Fibroblast of peridontal ligament (primary cell): ENCODE measurements at regions not wholly inside any gene's neighbourhood (a gene's known extent, or its start where the extent isn't known, plus 50 kb on each side); places are given as distances from the start of the nearest gene placed in this dataset.
"Not testable (repeated sequence)": the region's sequence is repeated elsewhere in the genome, so short reads cannot be mapped to it uniquely, and the experiment has no call there.

Experiments
- DNase-seq: peaks from one replicate; pipeline ENCODE4 v3.0.0-alpha.2; 2010; ENCODE audit errors: extremely low read depth

DNA sequence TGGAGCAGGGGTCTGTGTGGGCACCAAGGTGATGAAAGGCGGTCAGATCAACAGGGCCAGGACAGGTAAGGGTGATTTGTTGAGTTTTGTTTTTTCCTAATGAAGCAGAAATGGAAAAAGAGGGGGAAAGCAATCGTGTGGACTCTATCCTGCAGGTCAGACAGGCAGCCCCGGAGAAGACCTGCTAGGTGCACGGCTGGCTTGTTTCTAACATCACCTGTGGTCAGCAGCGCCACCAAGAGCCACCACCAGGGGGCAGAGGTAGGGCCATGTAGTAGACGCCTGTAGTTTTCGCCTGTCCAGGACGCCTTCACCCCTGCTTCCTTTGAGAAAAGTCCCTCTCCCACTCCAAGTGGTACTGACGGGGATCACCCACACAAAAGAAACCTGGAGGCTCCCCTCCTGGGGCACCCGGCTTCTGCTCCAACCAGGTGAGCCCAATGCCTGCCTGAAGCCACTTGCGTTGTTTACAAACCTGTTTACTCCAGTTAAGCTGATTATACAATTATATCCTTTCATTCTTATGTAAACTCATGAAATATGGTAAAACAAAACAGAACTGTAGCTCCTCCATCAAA is 54.2 kb upstream of the SEC14L1 start:
- peak; percentile 76 for DNase-seq

DNA sequence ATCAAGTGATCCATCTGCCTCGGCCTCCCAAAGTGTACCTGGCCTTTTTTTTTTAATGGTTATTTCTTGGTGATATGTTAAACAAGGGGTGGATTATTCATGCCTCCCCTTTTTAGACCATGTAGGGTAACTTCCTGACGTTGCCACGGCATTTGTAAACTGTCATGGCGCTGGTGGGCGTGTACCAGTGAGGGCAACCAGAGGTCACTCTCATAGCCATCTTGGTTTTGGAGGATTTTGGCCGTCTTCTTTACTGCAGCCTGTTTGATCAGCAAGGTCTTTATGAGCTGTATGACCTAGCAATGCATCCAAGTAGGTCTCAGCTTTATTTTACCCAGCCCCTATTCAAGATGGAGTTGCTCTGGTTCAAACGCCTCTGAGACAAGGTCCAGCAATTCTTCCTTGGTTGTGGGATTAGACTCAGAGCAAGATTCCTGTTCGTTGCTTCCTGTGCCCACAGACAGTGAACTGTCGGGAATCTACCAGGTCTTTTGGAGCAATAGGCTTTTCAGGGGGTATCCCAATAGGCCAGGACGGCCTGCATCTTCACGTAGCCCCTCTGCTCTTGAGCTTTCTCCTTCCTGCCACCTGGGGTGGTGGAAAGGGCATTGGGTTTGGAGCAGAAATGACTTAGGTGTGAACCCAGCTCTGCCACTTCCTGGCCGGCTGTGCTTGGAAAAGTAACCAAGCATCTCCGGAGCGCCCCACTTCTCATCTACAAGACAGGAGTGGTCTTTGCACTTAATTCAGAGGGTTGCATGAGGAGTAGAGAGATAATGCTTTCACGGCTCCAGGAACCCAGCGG is 52.9 kb upstream of the SEC14L1 start:
- no peak for DNase-seq

DNA sequence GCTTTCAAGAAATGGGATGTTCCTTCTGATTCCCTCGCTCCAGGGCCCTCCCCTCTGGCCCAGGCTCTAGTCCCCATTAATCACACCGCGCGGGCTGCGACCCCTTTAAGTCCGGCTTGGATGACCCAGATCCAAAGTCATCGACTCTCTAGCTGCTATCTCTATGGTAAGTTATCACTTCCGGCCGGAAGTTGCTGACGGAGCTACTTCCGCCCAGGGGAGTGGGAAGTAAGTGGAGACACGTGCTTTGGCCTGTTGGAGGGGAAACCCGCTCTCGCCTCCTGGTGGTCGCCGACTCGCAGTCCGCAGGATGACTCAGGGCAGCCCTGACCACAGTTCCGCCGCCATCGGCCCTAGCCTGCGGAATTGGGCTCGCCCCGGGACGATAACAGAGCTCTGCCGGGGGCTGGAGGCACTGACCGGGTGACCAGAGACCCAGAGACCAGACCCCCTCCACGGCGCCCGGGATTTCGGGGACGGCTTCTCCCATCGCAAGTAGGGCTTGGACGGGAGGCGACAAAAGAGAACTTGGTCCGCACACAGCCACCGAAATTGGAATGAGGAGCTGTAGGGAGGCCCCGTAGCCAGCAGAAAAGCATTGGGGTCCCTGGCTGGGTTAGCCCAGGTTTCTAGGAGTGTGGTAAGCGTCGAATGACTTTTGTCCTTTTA is 52.2 kb upstream of the SEC14L1 start:
- peak; percentile 97 for DNase-seq

DNA sequence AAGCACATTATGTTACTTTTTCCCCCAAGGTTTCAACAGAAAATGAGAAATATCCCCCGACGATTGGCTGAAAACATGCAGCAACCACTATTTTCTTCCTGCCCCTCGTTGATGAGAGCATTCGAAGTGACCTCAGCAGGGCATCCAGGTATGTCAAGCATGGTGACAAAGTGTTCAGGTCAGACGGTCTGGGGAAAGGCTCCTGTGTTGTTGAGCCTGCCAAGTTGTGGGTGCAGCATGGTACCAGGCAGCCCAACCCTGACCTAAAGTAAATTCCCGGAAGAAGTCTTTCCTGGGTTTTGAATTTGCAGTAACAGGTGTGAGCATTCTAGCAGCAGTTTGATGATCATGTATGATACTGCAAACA is 51.7 kb upstream of the SEC14L1 start:
- no peak for DNase-seq

DNA sequence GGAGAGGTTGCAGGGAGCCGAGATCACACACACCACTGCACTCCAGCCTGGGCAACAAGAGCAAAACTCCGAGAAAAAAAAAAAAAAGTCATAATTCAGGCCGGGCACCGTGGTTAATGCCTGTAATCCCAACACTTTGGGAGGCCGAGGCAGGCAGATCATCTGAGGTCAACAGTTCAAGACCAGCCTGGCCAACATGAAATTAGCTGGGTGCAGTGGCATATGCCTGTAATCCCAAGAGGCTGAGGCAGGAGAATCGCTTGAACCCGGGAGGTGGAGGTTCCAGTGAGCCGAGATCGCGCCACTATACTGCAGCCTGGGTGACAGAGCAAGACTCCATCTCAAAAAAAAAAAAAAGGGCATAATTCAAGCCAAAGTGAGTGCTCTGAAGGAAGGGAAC is 50.8 kb upstream of the SEC14L1 start:
- DNase-seq = not testable (repeated sequence)

DNA sequence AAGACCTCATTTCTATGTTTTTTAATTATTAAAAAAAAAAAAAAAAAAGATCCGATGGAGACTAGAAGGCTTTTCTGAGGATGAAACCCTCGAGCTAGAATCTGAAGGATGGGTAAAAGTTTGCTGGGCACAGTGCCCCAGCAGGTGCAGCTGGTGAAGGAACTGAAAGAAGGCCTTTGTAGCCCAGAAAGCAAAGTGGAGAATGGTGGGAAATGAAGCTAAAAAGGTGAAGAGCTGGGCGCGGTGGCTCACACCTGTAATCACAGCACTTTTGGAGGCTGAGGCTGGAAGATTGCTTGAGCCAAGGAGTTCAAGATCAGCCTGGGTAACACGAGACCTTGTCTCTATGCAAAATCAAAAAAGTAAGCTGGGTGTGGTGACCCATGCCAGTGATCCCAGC is 50.3 kb upstream of the SEC14L1 start:
- DNase-seq = no peak
